Stomach (tissue), 4 donors: ENCODE measurements at regions not wholly inside any gene's neighbourhood (a gene's known extent, or its start where the extent isn't known, plus 50 kb on each side); places are given as distances from the start of the nearest gene placed in this dataset.

ENCODE experiments used
- POLR2AphosphoS5 ChIP-seq, 3 donors: sonication (generic); formaldehyde crosslinking; IDR thresholded peaks; one replicate each; pipeline ENCODE4 v1.6.1; 2016; ENCODE audit warnings: antibody characterized with exemption in 3 of 3
- TF ChIP-seq, protein P1 (sequence below), 7 experiments: fragments of 450-650 bp in 4 of 7; fragments of 200-600 bp in 3 of 7; sonication (generic) in 3 of 7; IDR thresholded peaks; one replicate each; pipeline ENCODE4 v1.5.1; 2016 to 2019; ENCODE audit warnings: antibody characterized with exemption in 7 of 7, control low read depth in 2 of 7, mild to moderate bottlenecking in 1 of 7

DNA sequence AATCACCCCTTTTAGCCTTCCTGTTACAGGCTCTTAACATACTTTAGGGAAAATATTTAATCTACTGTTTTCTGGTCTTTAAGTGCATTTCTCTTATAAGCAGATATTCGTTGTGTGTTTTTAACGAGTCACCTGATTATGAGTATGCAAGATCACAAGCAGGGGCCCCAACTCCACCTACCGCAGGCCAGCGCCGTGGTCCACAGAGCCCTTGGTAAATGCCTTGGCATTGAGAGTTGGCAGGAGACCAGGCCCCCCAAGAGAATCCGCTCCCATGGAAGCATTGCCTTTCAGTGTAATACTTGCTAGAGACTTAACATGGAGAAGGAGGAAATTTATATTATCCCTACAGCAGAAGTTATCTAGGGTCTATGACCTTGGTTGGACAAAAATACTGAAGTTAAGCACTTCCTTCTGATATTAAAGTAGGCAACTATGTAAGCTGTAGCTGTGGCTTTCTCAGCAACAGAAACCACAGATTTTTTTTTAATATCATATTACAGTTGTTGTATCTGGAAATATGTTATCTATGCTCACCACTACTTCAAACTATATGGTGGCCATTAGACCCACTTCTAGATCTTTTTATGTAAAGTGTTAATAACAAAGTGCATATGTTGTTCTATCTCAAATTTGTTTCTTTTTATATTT lies 241.8 kb upstream of the MGAT5 start:
- TF ChIP-seq POLR2AphosphoS5 (IDR thresholded peaks at IDR 0.05) = no peak
- TF ChIP-seq, protein P1, sequence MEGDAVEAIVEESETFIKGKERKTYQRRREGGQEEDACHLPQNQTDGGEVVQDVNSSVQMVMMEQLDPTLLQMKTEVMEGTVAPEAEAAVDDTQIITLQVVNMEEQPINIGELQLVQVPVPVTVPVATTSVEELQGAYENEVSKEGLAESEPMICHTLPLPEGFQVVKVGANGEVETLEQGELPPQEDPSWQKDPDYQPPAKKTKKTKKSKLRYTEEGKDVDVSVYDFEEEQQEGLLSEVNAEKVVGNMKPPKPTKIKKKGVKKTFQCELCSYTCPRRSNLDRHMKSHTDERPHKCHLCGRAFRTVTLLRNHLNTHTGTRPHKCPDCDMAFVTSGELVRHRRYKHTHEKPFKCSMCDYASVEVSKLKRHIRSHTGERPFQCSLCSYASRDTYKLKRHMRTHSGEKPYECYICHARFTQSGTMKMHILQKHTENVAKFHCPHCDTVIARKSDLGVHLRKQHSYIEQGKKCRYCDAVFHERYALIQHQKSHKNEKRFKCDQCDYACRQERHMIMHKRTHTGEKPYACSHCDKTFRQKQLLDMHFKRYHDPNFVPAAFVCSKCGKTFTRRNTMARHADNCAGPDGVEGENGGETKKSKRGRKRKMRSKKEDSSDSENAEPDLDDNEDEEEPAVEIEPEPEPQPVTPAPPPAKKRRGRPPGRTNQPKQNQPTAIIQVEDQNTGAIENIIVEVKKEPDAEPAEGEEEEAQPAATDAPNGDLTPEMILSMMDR (IDR thresholded peaks at IDR 0.05) = no peak
